GM12801 (cell line): ENCODE measurements at regions not wholly inside any gene's neighbourhood (a gene's known extent, or its start where the extent isn't known, plus 50 kb on each side); places are given as distances from the start of the nearest gene placed in this dataset.

ENCODE experiments used
- CTCF ChIP-seq: IDR thresholded peaks from one replicate; pipeline ENCODE4 v1.5.1; 2011; ENCODE audit warnings: control low read depth; ENCODE audit not compliant: insufficient read length; ENCODE audit errors: extremely low read depth

GRCh38 chr1:37143800-37144199 lies 109.5 kb upstream of the GRIK3 start:
- no peak for TF ChIP-seq CTCF

- no peak for TF ChIP-seq CTCF
These were observed 111.8 kb upstream of the GRIK3 start for GRCh38 chr1:37146071-37146470.

- TF ChIP-seq CTCF, result no peak
These were observed 113.1 kb upstream of the GRIK3 start for GRCh38 chr1:37147392-37147831.

- TF ChIP-seq CTCF, result no peak
These were observed 113.6 kb upstream of the GRIK3 start for GRCh38 chr1:37147906-37148305.

- no peak for TF ChIP-seq CTCF
These were observed 114.3 kb upstream of the GRIK3 start for GRCh38 chr1:37148663-37149062.

- TF ChIP-seq CTCF, result no peak
These were observed 115.0 kb upstream of the GRIK3 start for GRCh38 chr1:37149296-37149695.

- no peak for TF ChIP-seq CTCF
These were observed 116.7 kb upstream of the GRIK3 start for GRCh38 chr1:37150986-37151385.

GRCh38 chr1:37151789-37152188 lies 117.5 kb upstream of the GRIK3 start:
- no peak for TF ChIP-seq CTCF
